Breast epithelium (tissue), 4 donors: ENCODE measurements at regions not wholly inside any gene's neighbourhood (a gene's known extent, or its start where the extent isn't known, plus 50 kb on each side); places are given as distances from the start of the nearest gene placed in this dataset.

Experiments used
- DNase-seq, 2 donors: peaks; one replicate each; pipeline ENCODE4 v3.0.0-alpha.2; 2019; ENCODE audit warnings: low spot score in 2 of 2
- H3K27ac ChIP-seq, 2 donors: fragments of 200-600 bp; sonication (generic) in 1 of 2; one replicate each; pipeline ENCODE4 v1.5.1; 2016 to 2019; ENCODE audit warnings: mild to moderate bottlenecking in 1 of 2
- H3K27me3 ChIP-seq, 2 donors: fragments of 200-600 bp; sonication (generic) in 1 of 2; one replicate each; pipeline versions ENCODE4 v1.5.1 to v1.6.0; 2017 to 2019; ENCODE audit warnings: control low read depth in 1 of 2, mild to moderate bottlenecking in 1 of 2
- H3K36me3 ChIP-seq: fragments of 200-600 bp; one replicate; pipeline ENCODE4 v1.5.1; 2019
- H3K4me1 ChIP-seq, 2 donors: fragments of 200-600 bp; sonication (generic); one replicate each; pipeline ENCODE4 v1.5.1; 2016 to 2019; ENCODE audit warnings: control low read depth in 1 of 2
- H3K4me3 ChIP-seq, 3 donors: fragments of 200-600 bp; sonication (generic); 1 replicate in 2 of 3; 2 replicates in 1 of 3; pipeline ENCODE4 v1.5.1; 2016 to 2019; ENCODE audit warnings: mild to moderate bottlenecking in 3 of 3, moderate library complexity in 2 of 3
- H3K9me3 ChIP-seq, 2 donors: fragments of 200-600 bp; sonication (generic) in 1 of 2; one replicate each; pipeline ENCODE4 v1.5.1; 2016 to 2019; ENCODE audit warnings: control low read depth in 1 of 2
- CTCF ChIP-seq, 3 donors: fragments of 450-650 bp; IDR thresholded peaks; one replicate each; pipeline ENCODE4 v1.5.1; 2016 to 2017; ENCODE audit warnings: antibody characterized with exemption in 3 of 3, mild to moderate bottlenecking in 3 of 3, moderate library complexity in 3 of 3
- POLR2A ChIP-seq: fragments of 450-650 bp; IDR thresholded peaks from one replicate; pipeline ENCODE4 v1.6.1; 2016; ENCODE audit warnings: antibody characterized with exemption, mild to moderate bottlenecking, moderate library complexity
- POLR2AphosphoS5 ChIP-seq, 3 donors: sonication (generic); formaldehyde crosslinking; IDR thresholded peaks; one replicate each; pipeline ENCODE4 v1.6.1; 2017; ENCODE audit warnings: antibody characterized with exemption in 3 of 3
- intact Hi-C: fragments of 100-400 bp; cut with DNase I; formaldehyde crosslinking; loops from one replicate; pipeline ENCODE4 v1.15.1; 2023; ENCODE audit warnings: low total_unique reads

- Histone ChIP-seq H3K27ac (no peak overlapping the region), H3K4me3 (no peak overlapping the region), H3K9me3 (no peaks in the 10 kb centered on the region), H3K36me3 (no peaks in the 10 kb centered on the region), H3K27me3 (no peaks in the 10 kb centered on the region), H3K4me1 (no peaks in the 10 kb centered on the region)
- no peak for DNase-seq
- intact Hi-C loops: no loop called here
- no peak for TF ChIP-seq POLR2AphosphoS5 (IDR thresholded peaks at IDR 0.05)
- TF ChIP-seq CTCF (IDR thresholded peaks at IDR 0.05): no peak
- no peak for TF ChIP-seq POLR2A
Observed at GRCh38 chr1:196160066-196160795, 448.0 kb downstream of the KCNT2 start.

- Histone ChIP-seq H3K36me3 (no peaks in the 10 kb centered on the region), H3K27me3 (no peaks in the 10 kb centered on the region), H3K4me1 (no peaks in the 10 kb centered on the region), H3K4me3 (no peak overlapping the region), H3K27ac (no peak overlapping the region), H3K9me3 (no peaks in the 10 kb centered on the region)
- TF ChIP-seq CTCF (IDR thresholded peaks at IDR 0.05): no peak
- no peak for TF ChIP-seq POLR2A
- TF ChIP-seq POLR2AphosphoS5 (IDR thresholded peaks at IDR 0.05): no peak
- intact Hi-C loops: no loop called here
- DNase-seq: no peak
Observed at GRCh38 chr1:196155586-196155985, 452.7 kb downstream of the KCNT2 start.

GRCh38 chr1:196152975-196153374 lies 455.3 kb downstream of the KCNT2 start:
- intact Hi-C loops: no loop called here
- no peaks in the 10 kb centered on the region for H3K27me3 ChIP-seq
- no peaks in the 10 kb centered on the region for H3K4me1 ChIP-seq
- no peak for TF ChIP-seq POLR2A
- DNase-seq: no peak
- H3K4me3 ChIP-seq: no peak overlapping the region
- H3K27ac ChIP-seq: no peak overlapping the region
- H3K36me3 ChIP-seq: no peaks in the 10 kb centered on the region
- no peaks in the 10 kb centered on the region for H3K9me3 ChIP-seq

GRCh38 chr1:196152086-196152485 lies 456.2 kb downstream of the KCNT2 start:
- Histone ChIP-seq H3K9me3 (no peaks in the 10 kb centered on the region), H3K27ac (no peak overlapping the region), H3K36me3 (no peaks in the 10 kb centered on the region), H3K4me1 (no peaks in the 10 kb centered on the region), H3K4me3 (no peak overlapping the region), H3K27me3 (no peaks in the 10 kb centered on the region)
- intact Hi-C loops: no loop called here
- TF ChIP-seq CTCF (IDR thresholded peaks at IDR 0.05) (no peak), POLR2AphosphoS5 (IDR thresholded peaks at IDR 0.05) (no peak), POLR2A (no peak)
- DNase-seq: no peak

GRCh38 chr1:196148367-196148970 lies 459.8 kb downstream of the KCNT2 start:
- intact Hi-C loops: no loop called here
- Histone ChIP-seq H3K27ac (no peak overlapping the region), H3K36me3 (no peaks in the 10 kb centered on the region), H3K4me1 (no peaks in the 10 kb centered on the region), H3K9me3 (no peaks in the 10 kb centered on the region), H3K27me3 (no peaks in the 10 kb centered on the region), H3K4me3 (no peak overlapping the region)
- TF ChIP-seq CTCF (IDR thresholded peaks at IDR 0.05): peak; percentile 11 to 54 (median 31)
- no peak for TF ChIP-seq POLR2AphosphoS5 (IDR thresholded peaks at IDR 0.05)
- no peak for DNase-seq
